ENCODE measurements at regions not wholly inside any gene's neighbourhood (a gene's known extent, or its start where the extent isn't known, plus 50 kb on each side); places are given as distances from the start of the nearest gene placed in this dataset.

- FAIRE-seq (no peak), DNase-seq (ENCODE audit: low read depth in 1 of 2, low spot score in 2 of 2) (no peak)
- Histone ChIP-seq H2BK20ac (ENCODE audit: low read length) (no peak overlapping the region), H2BK5ac (ENCODE audit: low read depth, low read length) (no peak overlapping the region), H3K79me2 (ENCODE audit: control insufficient read depth in 1 of 2, insufficient read depth in 2 of 2, low read length in 2 of 2) (no peaks in the 10 kb centered on the region), H3K4me3 (ENCODE audit: extremely low read depth in 1 of 4, insufficient read depth in 2 of 4, low read depth in 3 of 4, low read length in 4 of 4) (no peak overlapping the region), H3K4me1 (replicated peaks in 1 of 4; ENCODE audit: control insufficient read depth in 3 of 4, insufficient read depth in 4 of 4, low read length in 3 of 4) (no peaks in the 10 kb centered on the region), H3K4ac (replicated peaks; ENCODE audit: insufficient read length, low read depth, low read length) (no peak overlapping the region), H3K27ac (ENCODE audit: low read depth, low read length) (no peak overlapping the region), H4K5ac (ENCODE audit: insufficient read length, low read depth, low read length) (no peak overlapping the region), H2AK5ac (ENCODE audit: low read depth, low read length) (no peak overlapping the region), H2AFZ (ENCODE audit: low read length) (no peak overlapping the region), H2BK120ac (replicated peaks; ENCODE audit: low read depth, low read length) (no peak overlapping the region), H3K9me3 (ENCODE audit: insufficient read depth in 2 of 2, low read depth in 1 of 2, low read length in 1 of 2) (no peaks in the 10 kb centered on the region), H3K14ac (ENCODE audit: insufficient read length) (no peak overlapping the region), H2BK15ac (ENCODE audit: low read length) (no peak overlapping the region), H4K8ac (ENCODE audit: extremely low read depth, insufficient read depth, low read length) (no peak overlapping the region), H3K18ac (ENCODE audit: extremely low read depth, low read length) (no peak overlapping the region), H4K91ac (replicated peaks; ENCODE audit: insufficient read length, low read length) (no peak overlapping the region), H2BK12ac (ENCODE audit: low read depth, low read length) (no peak overlapping the region), H3K27me3 (replicated peaks in 1 of 4; ENCODE audit: control insufficient read depth in 3 of 4, extremely low read depth in 1 of 4, insufficient read depth in 3 of 4, low read length in 3 of 4) (no peaks in the 10 kb centered on the region), H3K79me1 (ENCODE audit: low read depth, low read length) (no peaks in the 10 kb centered on the region), H3K4me2 (ENCODE audit: insufficient read depth in 1 of 2, low read depth in 2 of 2, low read length in 2 of 2) (no peak overlapping the region), H3K56ac (replicated peaks; ENCODE audit: insufficient read length, low read depth, low read length) (no peak overlapping the region), H4K20me1 (replicated peaks in 1 of 2; ENCODE audit: control insufficient read depth in 1 of 2, insufficient read depth in 2 of 2, low read length in 2 of 2) (no peaks in the 10 kb centered on the region), H3K23me2 (ENCODE audit: low read depth, low read length) (peaks cover 7% of the 10 kb centered on the region; the same call in 1 of the 2 replicates), H3K36me3 (ENCODE audit: control insufficient read depth in 2 of 4, insufficient read depth in 4 of 4, low read length in 3 of 4) (no peaks in the 10 kb centered on the region), H3K9ac (replicated peaks in 1 of 4; ENCODE audit: extremely low read depth in 1 of 4, low read depth in 3 of 4, low read length in 3 of 4) (no peak overlapping the region), H3K23ac (ENCODE audit: insufficient read length) (no peak overlapping the region)
- WGBS, 2 experiments (ENCODE audit: extremely low coverage in 1 of 2, insufficient coverage in 1 of 2, insufficient read length in 1 of 2, insufficient replicate concordance in 2 of 2, low coverage in 1 of 2, low lambda C conversion rate in 2 of 2, missing lambda C conversion rate in 1 of 2), result 97% methylated on average over 14 of the region's 17 CpGs; no CpG with 5 or more reads in 1 of the 2 experiments
- ChIA-PET POLR2A (ENCODE audit: partially characterized antibody) (no interaction called here), CTCF (ENCODE audit: partially characterized antibody) (interaction anchor here (1.1 kb wide), 1 partner anchor 207 kb away, joined by 8 read pairs; no protein-coding TSS in a partner anchor)
- no peak for TF ChIP-seq EGR1 (IDR thresholded peaks at IDR 0.05; ENCODE audit: borderline replicate concordance, low read depth, low read length)
- TF ChIP-seq KDM1A (IDR thresholded peaks at IDR 0.05; ENCODE audit: borderline replicate concordance, low read length), result no peak
- no peak for TF ChIP-seq CTCF (IDR thresholded peaks at IDR 0.05; ENCODE audit: control extremely low read depth in 1 of 3, insufficient read depth in 1 of 3, low read depth in 1 of 3, low read length in 3 of 3)
- no peak for TF ChIP-seq POLR2A (IDR thresholded peaks at IDR 0.05; ENCODE audit: control extremely low read depth in 1 of 2, low read depth in 2 of 2, low read length in 2 of 2)
- no peak for TF ChIP-seq KDM5A (IDR thresholded peaks at IDR 0.05; ENCODE audit: low read length)
- TF ChIP-seq BCL11A (IDR thresholded peaks at IDR 0.05; ENCODE audit: low read depth in 2 of 2, low read length in 2 of 2), result no peak
These were observed 671.5 kb downstream of the MED13L start for GRCh38 chr12:115606040-115606439.

All from H1 (cell line).